ENCODE measurements at regions not wholly inside any gene's neighbourhood (a gene's known extent, or its start where the extent isn't known, plus 50 kb on each side); places are given as distances from the start of the nearest gene placed in this dataset.

DNA sequence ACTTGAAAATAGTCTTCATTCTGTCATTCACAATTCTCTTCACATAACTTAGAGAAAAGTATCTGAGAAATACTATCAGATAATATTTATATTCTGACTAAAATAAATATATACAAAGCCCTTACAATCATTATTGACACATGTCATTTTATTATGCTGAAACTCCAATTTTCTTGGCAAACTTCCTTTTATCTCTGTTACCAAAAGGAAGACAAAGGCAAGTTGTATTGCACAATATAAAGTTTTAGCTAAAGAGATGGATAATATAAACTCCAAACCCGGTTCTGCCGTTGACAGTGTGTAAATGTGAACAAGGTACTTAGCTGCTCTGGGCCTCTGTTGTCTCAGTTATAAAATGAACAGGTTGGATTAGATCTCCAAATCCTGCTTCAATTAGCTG, 99.0 kb upstream of the MDFIC start:
- no peak overlapping the region for H3K4me3 Mint-ChIP-seq
- no peak overlapping the region for H3K9ac ChIP-seq (ENCODE audit: extremely low read depth, low read length, poor library complexity, severe bottlenecking)
- TF ChIP-seq, protein P1, sequence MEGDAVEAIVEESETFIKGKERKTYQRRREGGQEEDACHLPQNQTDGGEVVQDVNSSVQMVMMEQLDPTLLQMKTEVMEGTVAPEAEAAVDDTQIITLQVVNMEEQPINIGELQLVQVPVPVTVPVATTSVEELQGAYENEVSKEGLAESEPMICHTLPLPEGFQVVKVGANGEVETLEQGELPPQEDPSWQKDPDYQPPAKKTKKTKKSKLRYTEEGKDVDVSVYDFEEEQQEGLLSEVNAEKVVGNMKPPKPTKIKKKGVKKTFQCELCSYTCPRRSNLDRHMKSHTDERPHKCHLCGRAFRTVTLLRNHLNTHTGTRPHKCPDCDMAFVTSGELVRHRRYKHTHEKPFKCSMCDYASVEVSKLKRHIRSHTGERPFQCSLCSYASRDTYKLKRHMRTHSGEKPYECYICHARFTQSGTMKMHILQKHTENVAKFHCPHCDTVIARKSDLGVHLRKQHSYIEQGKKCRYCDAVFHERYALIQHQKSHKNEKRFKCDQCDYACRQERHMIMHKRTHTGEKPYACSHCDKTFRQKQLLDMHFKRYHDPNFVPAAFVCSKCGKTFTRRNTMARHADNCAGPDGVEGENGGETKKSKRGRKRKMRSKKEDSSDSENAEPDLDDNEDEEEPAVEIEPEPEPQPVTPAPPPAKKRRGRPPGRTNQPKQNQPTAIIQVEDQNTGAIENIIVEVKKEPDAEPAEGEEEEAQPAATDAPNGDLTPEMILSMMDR (conservative IDR thresholded peaks at IDR 0.05) = no peak
- H3K27ac Mint-ChIP-seq = no peak overlapping the region
- H3K4me3 ChIP-seq (ENCODE audit: low read length) = no peak overlapping the region
- H3K36me3 ChIP-seq (ENCODE audit: control insufficient read depth, insufficient read depth, low read length) = no peaks in the 10 kb centered on the region
- H3K9me3 Mint-ChIP-seq = peaks cover 19% of the 10 kb centered on the region
- peaks cover 14% of the 10 kb centered on the region for H3K4me1 Mint-ChIP-seq
- no peaks in the 10 kb centered on the region for H3K4me1 ChIP-seq (ENCODE audit: control insufficient read depth, insufficient read depth, low read length)
- H3K27ac ChIP-seq (ENCODE audit: low read depth, low read length) = no peak overlapping the region
- H3K36me3 Mint-ChIP-seq (ENCODE audit: low read depth) = peaks cover 12% of the 10 kb centered on the region
- 94% methylated on average over 2 of the region's 2 CpGs; no CpG with 5 or more reads in 1 of the 2 experiments for WGBS, 2 experiments (ENCODE audit: insufficient coverage in 1 of 2, insufficient read length in 1 of 2)
- DNase-seq = no peak
- no peaks in the 10 kb centered on the region for H3K27me3 ChIP-seq (ENCODE audit: control insufficient read depth, insufficient read depth, low read length, poor library complexity, severe bottlenecking)
- H3K9me3 ChIP-seq (ENCODE audit: control insufficient read depth, low read length) = peaks cover 13% of the 10 kb centered on the region
- no peaks in the 10 kb centered on the region for H3K27me3 Mint-ChIP-seq (ENCODE audit: insufficient read depth)

DNA sequence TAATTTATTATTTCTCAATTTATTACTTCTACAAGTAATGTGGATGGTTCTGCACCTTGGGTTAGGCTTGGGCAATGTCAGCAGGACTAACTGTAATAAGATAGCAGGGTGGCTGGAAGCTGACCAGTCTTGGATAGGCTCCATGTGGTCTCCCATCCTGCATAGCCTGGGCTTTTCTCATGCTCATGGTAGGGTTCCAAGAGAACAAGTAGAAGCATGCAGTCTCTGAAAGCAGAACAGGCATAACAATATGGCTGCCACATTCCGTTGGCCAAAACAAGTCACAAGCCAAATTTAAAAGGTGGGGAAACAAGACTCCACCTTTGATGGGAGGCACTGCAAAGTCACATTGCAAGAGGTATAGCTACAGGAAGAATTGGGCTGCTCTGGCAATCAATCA, 98.6 kb upstream of the MDFIC start:
- Histone ChIP-seq H3K36me3 (ENCODE audit: control insufficient read depth, insufficient read depth, low read length) (no peaks in the 10 kb centered on the region), H3K27ac (ENCODE audit: low read depth, low read length) (no peak overlapping the region), H3K4me1 (ENCODE audit: control insufficient read depth, insufficient read depth, low read length) (no peaks in the 10 kb centered on the region), H3K4me3 (ENCODE audit: low read length) (no peak overlapping the region), H3K9ac (ENCODE audit: extremely low read depth, low read length, poor library complexity, severe bottlenecking) (no peak overlapping the region), H3K9me3 (ENCODE audit: control insufficient read depth, low read length) (peaks cover 18% of the 10 kb centered on the region), H3K27me3 (ENCODE audit: control insufficient read depth, insufficient read depth, low read length, poor library complexity, severe bottlenecking) (no peaks in the 10 kb centered on the region)
- H3K4me3 Mint-ChIP-seq = no peak overlapping the region
- H3K9me3 Mint-ChIP-seq = peaks cover 22% of the 10 kb centered on the region
- peak; percentile 48 for DNase-seq
- TF ChIP-seq, protein P1 (conservative IDR thresholded peaks at IDR 0.05) = no peak
- peaks cover 14% of the 10 kb centered on the region for H3K4me1 Mint-ChIP-seq
- no peak overlapping the region for H3K27ac Mint-ChIP-seq
- WGBS, 2 experiments (ENCODE audit: insufficient coverage in 1 of 2, insufficient read length in 1 of 2) = 92 to 100% methylated on average over 1 of the region's 1 CpG
- H3K36me3 Mint-ChIP-seq (ENCODE audit: low read depth) = peaks cover 12% of the 10 kb centered on the region
- no peaks in the 10 kb centered on the region for H3K27me3 Mint-ChIP-seq (ENCODE audit: insufficient read depth)

DNA sequence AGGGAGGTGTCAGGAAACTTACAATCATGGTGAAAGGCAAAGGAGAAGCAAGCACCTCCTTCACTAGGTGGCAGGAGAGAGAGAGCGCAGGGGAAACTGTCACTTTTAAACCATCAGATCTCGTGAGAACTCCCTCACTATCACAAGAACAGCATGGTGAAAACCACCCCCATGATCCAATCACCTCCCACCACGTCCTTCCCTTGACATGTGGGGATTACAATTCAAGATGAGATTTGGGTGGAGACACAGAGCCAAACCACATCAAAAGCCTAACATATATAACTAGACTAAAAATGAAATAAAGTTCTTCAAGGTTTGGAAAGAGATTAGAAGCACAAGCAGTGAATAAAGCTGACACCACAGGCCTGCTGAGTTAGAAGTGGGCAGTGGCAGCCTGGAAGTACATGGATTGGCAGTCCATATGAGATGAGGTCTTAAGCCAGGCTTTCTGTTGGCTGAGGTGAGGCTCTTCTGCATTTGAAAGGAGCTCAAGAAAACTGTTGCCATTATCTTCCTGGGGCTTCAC, 96.4 kb upstream of the MDFIC start:
- Histone ChIP-seq H3K27me3 (ENCODE audit: control insufficient read depth, insufficient read depth, low read length, poor library complexity, severe bottlenecking) (no peaks in the 10 kb centered on the region), H3K36me3 (ENCODE audit: control insufficient read depth, insufficient read depth, low read length) (no peaks in the 10 kb centered on the region), H3K9ac (ENCODE audit: extremely low read depth, low read length, poor library complexity, severe bottlenecking) (no peak overlapping the region), H3K4me3 (ENCODE audit: low read length) (no peak overlapping the region), H3K27ac (ENCODE audit: low read depth, low read length) (no peak overlapping the region), H3K9me3 (ENCODE audit: control insufficient read depth, low read length) (peaks cover 21% of the 10 kb centered on the region), H3K4me1 (ENCODE audit: control insufficient read depth, insufficient read depth, low read length) (no peaks in the 10 kb centered on the region)
- no peaks in the 10 kb centered on the region for H3K27me3 Mint-ChIP-seq (ENCODE audit: insufficient read depth)
- no peak overlapping the region for H3K4me3 Mint-ChIP-seq
- DNase-seq = peak; percentile 88
- peaks cover 22% of the 10 kb centered on the region for H3K9me3 Mint-ChIP-seq
- WGBS, 2 experiments (ENCODE audit: insufficient coverage in 1 of 2, insufficient read length in 1 of 2) = 62% methylated on average over 3 of the region's 3 CpGs; no CpG with 5 or more reads in 1 of the 2 experiments
- peak overlapping the region; percentile 64 for H3K27ac Mint-ChIP-seq
- H3K4me1 Mint-ChIP-seq = peaks cover 14% of the 10 kb centered on the region
- TF ChIP-seq, protein P1 (conservative IDR thresholded peaks at IDR 0.05) = peak; percentile 56
- H3K36me3 Mint-ChIP-seq (ENCODE audit: low read depth) = peaks cover 12% of the 10 kb centered on the region
